ENCODE measurements at regions not wholly inside any gene's neighbourhood (a gene's known extent, or its start where the extent isn't known, plus 50 kb on each side); places are given as distances from the start of the nearest gene placed in this dataset.
"Not testable (repeated sequence)": the region's sequence is repeated elsewhere in the genome, so short reads cannot be mapped to it uniquely, and the experiment has no call there.

- DNase-seq, result no peak
These were observed 433.8 kb downstream of the PLPP3 start for GRCh38 chr1:56145581-56145980.

GRCh38 chr1:56142301-56142700 lies 437.1 kb downstream of the PLPP3 start:
- DNase-seq, result no peak

GRCh38 chr1:56139836-56140235 lies 439.5 kb downstream of the PLPP3 start:
- no peak for DNase-seq

- no peak for DNase-seq
These were observed 441.6 kb downstream of the PLPP3 start for GRCh38 chr1:56137521-56138505.

- no peak for DNase-seq
These were observed 442.3 kb downstream of the PLPP3 start for GRCh38 chr1:56137090-56137489.

- DNase-seq, result no peak
These were observed 443.6 kb downstream of the PLPP3 start for GRCh38 chr1:56135864-56136147.

GRCh38 chr1:56135069-56135863 lies 444.1 kb downstream of the PLPP3 start:
- DNase-seq, result no peak

GRCh38 chr1:56133522-56134472 lies 445.6 kb downstream of the PLPP3 start:
- no peak for DNase-seq

- DNase-seq, result no peak
These were observed 446.8 kb downstream of the PLPP3 start for GRCh38 chr1:56132520-56132919.

GRCh38 chr1:56129837-56130236 lies 449.5 kb downstream of the PLPP3 start:
- no peak for DNase-seq

GRCh38 chr1:56125316-56125715 lies 454.0 kb downstream of the PLPP3 start:
- DNase-seq, result no peak

GRCh38 chr1:56123826-56124225 lies 455.5 kb downstream of the PLPP3 start:
- DNase-seq, result no peak

GRCh38 chr1:56123421-56123820 lies 455.9 kb downstream of the PLPP3 start:
- DNase-seq, result no peak

GRCh38 chr1:56120021-56120420 lies 459.3 kb downstream of the PLPP3 start:
- DNase-seq, result no peak

- DNase-seq, result not testable (repeated sequence)
These were observed 460.7 kb downstream of the PLPP3 start for GRCh38 chr1:56118676-56119075.

- no peak for DNase-seq
These were observed 463.7 kb downstream of the PLPP3 start for GRCh38 chr1:56115701-56116100.

GRCh38 chr1:56113679-56114078 lies 465.7 kb downstream of the PLPP3 start:
- DNase-seq, result no peak

- DNase-seq, result no peak
These were observed 472.1 kb downstream of the PLPP3 start for GRCh38 chr1:56107275-56107638.

- no peak for DNase-seq
These were observed 472.7 kb downstream of the PLPP3 start for GRCh38 chr1:56106531-56107274.

GRCh38 chr1:56105397-56105796 lies 474.0 kb downstream of the PLPP3 start:
- no peak for DNase-seq

- DNase-seq, result no peak
These were observed 479.5 kb downstream of the PLPP3 start for GRCh38 chr1:56099766-56100265.

- no peak for DNase-seq
These were observed 480.4 kb downstream of the PLPP3 start for GRCh38 chr1:56098946-56099345.

Measured in effector CD8-positive, alpha-beta T cell (primary cell).